HPDE6-E6E7 (cell line): ENCODE measurements at regions not wholly inside any gene's neighbourhood (a gene's known extent, or its start where the extent isn't known, plus 50 kb on each side); places are given as distances from the start of the nearest gene placed in this dataset.
"Not testable (repeated sequence)": the region's sequence is repeated elsewhere in the genome, so short reads cannot be mapped to it uniquely, and the experiment has no call there.

Experiments used
- DNase-seq: peaks from one replicate; pipeline ENCODE4 v3.0.0; 2011; ENCODE audit warnings: missing footprints; ENCODE audit errors: extremely low spot score

DNA sequence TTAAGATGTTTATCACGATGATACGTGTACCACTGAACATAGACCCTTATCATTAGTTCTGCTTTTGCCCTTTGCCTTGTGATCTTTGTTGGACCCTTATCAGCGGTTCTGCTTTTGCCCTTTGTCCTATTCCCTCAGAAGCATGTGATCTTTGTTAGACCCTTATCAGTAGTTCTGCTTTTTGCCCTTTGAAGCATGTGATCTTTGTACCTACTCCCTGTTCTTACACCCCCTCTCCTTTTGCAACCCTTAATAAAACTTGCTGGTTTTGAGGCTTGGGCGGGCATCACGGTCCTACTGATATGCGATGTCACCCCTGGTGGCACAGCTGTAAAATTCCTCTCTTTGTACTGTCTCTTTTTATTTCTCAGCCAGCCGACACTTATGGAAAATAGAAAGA, 117.0 kb downstream of the SDHAF3 start:
- not testable (repeated sequence) for DNase-seq

- DNase-seq: no peak
Observed at GRCh38 chr7:97246317-97246716, 128.8 kb downstream of the SDHAF3 start.

DNA sequence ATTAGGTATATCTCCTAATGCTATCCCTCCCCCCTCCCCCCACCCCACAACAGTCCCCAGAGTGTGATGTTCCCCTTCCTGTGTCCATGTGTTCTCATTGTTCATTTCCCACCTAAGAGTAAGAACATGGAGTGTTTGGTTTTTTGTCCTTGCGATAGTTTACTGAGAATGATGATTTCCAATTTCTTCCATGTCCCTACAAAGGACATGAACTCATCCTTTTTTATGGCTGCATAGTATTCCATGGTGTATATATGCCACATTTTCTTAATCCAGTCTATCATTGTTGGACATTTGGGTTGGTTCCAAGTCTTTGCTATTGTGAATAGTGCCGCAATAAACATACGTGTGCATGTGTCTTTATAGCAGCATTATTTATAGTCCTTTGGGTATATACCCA, 140.7 kb downstream of the SDHAF3 start:
- DNase-seq: not testable (repeated sequence)

GRCh38 chr7:97269741-97270140, 152.2 kb downstream of the SDHAF3 start:
- DNase-seq: no peak

GRCh38 chr7:97270280-97270679, 152.8 kb downstream of the SDHAF3 start:
- no peak for DNase-seq

GRCh38 chr7:97271619-97272018, 154.1 kb downstream of the SDHAF3 start:
- no peak for DNase-seq

DNA sequence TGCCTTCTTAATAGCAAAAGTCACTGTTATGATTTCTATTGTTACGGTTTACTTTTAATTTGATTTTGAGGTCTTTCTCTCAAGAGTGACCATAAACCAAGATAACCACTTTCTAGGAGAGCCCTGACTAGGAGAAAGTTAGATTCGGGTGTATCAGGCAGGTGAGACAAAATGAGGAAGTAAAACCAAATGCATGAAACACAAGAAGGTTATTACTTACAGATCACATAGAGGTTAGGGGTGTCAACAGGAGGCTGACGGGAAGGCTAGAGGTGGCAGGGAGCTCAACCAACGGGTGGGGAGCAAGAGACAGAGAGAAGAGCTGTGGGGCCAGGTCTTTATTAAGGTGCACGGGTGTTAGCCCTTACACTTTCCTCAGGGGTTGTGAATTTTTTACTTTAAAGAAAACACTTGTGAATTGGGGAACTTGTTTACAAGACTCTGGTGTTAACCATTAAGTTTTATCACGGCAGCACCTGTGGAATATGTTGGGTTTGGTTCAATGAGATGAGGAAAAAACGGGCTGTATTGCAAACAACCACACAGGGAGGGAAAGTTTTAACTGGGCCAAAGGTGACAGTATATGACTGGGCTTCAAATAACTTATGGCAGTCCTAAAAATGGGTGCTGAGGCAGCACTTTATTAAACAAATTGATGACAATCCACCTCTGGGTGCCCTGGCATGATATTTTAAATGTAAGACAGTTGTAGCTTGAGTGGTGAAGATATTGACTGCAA, 154.9 kb downstream of the SDHAF3 start:
- DNase-seq: no peak

GRCh38 chr7:97275475-97275874, 158.0 kb downstream of the SDHAF3 start:
- DNase-seq: no peak

DNA sequence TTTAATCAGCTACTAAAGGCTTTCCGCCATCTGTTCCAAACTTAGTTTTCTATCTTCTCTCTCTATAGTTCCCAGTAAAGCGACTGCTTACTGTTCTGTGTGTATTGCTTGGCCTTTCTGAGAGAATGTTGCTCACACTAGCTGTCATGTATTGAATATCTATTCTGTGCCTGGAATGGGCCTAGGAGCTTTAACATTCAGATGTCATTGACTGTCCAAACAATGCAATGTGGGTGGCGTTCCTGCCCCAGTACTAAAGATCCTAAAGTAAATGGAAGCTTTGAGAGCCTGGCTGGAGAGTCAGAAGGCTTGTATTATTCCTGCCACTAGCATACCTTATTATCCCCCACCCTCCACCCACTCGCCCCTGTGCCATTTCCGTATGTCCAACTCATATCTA, 163.5 kb downstream of the SDHAF3 start:
- DNase-seq: no peak

DNA sequence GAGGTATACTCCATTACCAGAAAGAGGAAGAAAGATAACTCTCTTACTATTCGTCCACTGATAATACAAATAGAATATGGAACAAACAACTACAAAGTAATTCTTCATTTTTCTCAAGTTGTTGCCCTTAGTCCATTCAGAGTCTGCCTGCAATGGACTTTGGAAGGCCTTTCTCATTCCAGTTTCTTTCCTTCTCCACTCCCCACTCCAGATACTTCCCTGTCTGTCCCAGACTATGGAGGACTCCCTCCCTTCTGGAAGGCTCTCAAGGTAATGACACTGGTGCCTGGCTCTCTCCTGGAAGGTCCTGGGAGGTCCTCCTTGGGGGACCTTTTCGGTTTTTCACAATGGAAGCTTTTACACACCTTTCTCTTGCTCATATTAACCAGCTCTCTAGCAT, 167.8 kb downstream of the SDHAF3 start:
- no peak for DNase-seq

- no peak for DNase-seq
Observed at GRCh38 chr7:97293031-97293430, 175.5 kb downstream of the SDHAF3 start.

- DNase-seq: no peak
Observed at GRCh38 chr7:97298561-97298960, 181.1 kb downstream of the SDHAF3 start.

DNA sequence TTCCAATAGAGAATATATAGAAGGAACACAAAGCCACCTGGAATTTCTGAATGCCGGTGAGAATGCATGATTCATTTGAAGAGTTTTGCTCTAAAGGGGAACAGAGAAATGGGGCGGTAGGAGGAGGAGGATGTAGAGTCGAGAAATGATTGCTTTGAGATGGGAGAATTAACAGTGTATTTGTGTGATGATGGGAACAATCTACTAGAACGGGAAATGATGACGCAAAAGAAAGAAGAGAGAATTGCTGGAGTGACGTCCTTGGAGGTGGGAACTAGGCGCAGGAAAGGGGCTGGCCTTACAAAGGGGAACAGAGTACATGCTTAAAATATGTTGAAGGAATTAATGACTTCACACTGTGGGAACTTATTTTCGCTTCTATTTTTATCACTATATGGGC, 188.1 kb downstream of the SDHAF3 start:
- DNase-seq: no peak

DNA sequence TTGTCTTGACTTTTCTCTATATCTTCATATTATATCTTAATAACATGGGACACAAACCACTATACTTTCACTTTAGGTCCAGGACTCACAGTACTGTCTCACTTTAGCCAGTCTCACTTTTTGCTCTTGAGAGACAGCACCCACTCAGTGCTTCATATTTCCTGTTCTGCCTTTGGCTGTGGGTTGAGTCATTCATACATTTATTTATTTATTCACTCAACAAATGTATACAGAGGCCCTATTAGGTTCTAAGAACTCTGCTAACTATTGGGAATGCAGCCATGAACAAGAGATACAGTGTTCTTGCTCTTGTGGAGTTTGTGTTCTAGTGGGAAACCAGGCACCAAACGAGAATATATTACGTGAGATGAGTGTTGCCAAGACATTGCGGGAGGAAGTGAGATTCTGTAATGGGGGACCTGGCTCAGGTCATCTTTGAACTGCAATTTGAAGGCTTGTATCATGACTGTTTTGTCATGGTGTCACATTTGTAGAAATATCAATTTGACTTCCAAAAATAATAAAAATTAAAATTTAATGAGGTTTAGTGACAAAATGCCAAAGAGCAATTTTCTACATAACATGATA, 190.1 kb downstream of the SDHAF3 start:
- no peak for DNase-seq

DNA sequence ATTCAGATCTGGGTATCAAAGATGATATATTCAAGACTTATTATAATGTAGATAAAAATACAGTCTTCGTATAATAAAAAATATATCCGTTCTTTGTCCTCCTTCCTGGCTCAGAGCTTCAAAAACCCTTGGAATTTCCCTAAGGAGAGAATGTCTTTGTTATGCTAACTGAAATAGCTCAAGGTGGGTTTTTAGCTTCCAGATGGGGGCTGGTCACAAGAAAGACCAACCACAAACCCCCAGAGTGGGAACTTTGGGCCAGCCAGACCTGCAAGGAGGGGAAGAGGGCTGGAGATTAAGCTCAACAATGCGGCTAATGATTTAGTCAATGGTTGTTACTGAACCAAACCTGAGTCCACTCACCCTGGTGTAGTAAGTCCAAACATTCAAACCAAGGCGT, 196.4 kb downstream of the SDHAF3 start:
- no peak for DNase-seq

- no peak for DNase-seq
Observed at GRCh38 chr7:97317575-97317974, 200.1 kb downstream of the SDHAF3 start.

- DNase-seq: not testable (repeated sequence)
Observed at GRCh38 chr7:97329871-97330270, 212.4 kb downstream of the SDHAF3 start.

DNA sequence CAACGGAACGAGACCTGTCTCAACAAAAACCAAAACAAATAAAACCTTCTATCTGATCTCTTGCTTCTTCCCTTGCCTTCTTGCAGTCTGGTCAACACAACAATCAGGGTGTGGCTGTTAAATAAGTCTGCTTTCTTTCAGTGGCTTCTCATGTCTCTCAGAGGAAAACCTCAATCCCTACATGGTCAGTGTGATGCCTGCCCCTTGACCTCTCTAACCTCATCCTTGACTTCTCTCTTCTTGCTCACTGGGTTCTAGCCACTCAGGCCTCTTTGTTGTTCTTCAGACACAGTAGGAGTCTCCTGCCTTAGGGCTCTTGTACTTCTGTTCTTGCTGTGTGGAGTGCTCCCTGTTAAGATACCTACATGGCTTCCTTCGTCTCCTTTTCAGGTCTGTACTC, 220.4 kb downstream of the SDHAF3 start:
- DNase-seq: no peak

- DNase-seq: no peak
Observed at GRCh38 chr7:97342512-97342911, 225.0 kb downstream of the SDHAF3 start.

- DNase-seq: no peak
Observed at GRCh38 chr7:97346349-97346748, 228.9 kb downstream of the SDHAF3 start.

- DNase-seq: no peak
Observed at GRCh38 chr7:97351488-97351887, 234.0 kb downstream of the SDHAF3 start.

DNA sequence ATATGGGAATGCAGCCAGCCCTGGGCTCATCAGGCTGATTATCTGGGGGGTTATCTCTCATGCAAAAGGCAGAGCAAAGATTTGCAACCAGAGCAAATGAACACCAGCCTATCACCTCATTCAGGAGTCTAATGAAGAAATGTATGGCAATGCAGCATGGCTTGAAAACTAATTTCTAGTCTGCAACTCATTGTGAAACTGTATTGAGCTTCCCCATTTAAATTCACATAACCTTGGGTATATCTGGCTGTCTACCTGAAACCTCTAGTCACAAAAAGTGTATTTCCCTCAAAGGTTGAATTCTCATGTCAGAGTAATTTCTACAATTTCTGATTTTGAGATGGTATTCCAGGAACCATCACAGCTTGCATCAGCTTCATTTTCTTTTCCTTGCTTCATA, 240.0 kb downstream of the SDHAF3 start:
- no peak for DNase-seq

DNA sequence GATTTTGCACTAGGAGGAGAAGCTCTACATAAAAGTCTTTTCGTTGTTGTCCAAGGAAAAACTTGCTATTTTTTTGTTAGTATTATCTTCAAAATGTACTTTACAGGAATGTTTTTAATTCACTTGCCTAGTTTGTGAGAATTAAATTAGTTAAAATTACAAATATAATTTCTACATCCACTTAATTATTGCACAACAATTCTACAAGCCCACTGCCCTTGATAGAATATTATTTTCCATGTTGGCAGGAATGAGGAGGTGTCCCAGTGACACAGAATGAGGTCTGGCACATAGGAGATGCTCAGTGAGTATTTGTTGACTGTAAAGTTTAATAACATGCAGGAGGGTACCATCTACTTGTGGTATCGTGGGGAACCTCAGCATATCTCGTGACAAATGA, 255.4 kb downstream of the SDHAF3 start:
- no peak for DNase-seq

- DNase-seq: no peak
Observed at GRCh38 chr7:97373736-97374135, 256.2 kb downstream of the SDHAF3 start.
